Heart left ventricle (tissue), 16 donors: ENCODE measurements at regions not wholly inside any gene's neighbourhood (a gene's known extent, or its start where the extent isn't known, plus 50 kb on each side); places are given as distances from the start of the nearest gene placed in this dataset.

Experiments
- ATAC-seq, 4 donors: fragments of 200-7000 bp; cut with Tn5 transposase; one replicate each; pipeline ENCODE4 v1.9.1; 2020 to 2022; ENCODE audit warnings: moderate library complexity in 4 of 4, mild to moderate bottlenecking in 3 of 4, moderate number of reproducible peaks in 1 of 4
- DNase-seq, 5 donors: peaks; one replicate each; pipeline ENCODE4 v3.0.0-alpha.2; 2020
- H3K27ac ChIP-seq, 12 donors: fragments of 200-600 bp; sonication (generic) in 4 of 12; one replicate each; pipeline versions ENCODE4 v1.5.0 to v1.8.0; 2016 to 2022; ENCODE audit warnings: mild to moderate bottlenecking in 2 of 12
- H3K27me3 ChIP-seq, 9 donors: fragments of 200-600 bp; sonication (generic) in 2 of 9; one replicate each; pipeline versions ENCODE4 v1.5.1 to v1.8.0; 2016 to 2022; ENCODE audit warnings: mild to moderate bottlenecking in 3 of 9
- H3K36me3 ChIP-seq, 9 donors: fragments of 200-600 bp; sonication (generic) in 2 of 9; one replicate each; pipeline versions ENCODE4 v1.5.0 to v1.8.0; 2018 to 2022; ENCODE audit warnings: mild to moderate bottlenecking in 2 of 9
- H3K4me1 ChIP-seq, 12 donors: fragments of 200-600 bp; sonication (generic) in 4 of 12; one replicate each; pipeline versions ENCODE4 v1.5.0 to v1.8.0; 2016 to 2022; ENCODE audit warnings: mild to moderate bottlenecking in 3 of 12
- H3K4me3 ChIP-seq, 12 donors: fragments of 200-600 bp; sonication (generic) in 4 of 12; one replicate each; pipeline versions ENCODE4 v1.5.0 to v1.8.0; 2017 to 2022; ENCODE audit warnings: mild to moderate bottlenecking in 9 of 12, moderate library complexity in 4 of 12
- H3K9me3 ChIP-seq, 12 donors: fragments of 200-600 bp; sonication (generic) in 4 of 12; one replicate each; pipeline versions ENCODE4 v1.5.0 to v1.8.0; 2016 to 2022; ENCODE audit warnings: mild to moderate bottlenecking in 1 of 12
- CTCF ChIP-seq, 12 donors: fragments of 200-600 bp; sonication (generic) in 4 of 12; IDR thresholded peaks; one replicate each; pipeline versions ENCODE4 v1.5.0 to v1.8.0; 2018 to 2022; ENCODE audit warnings: antibody characterized with exemption in 12 of 12, mild to moderate bottlenecking in 5 of 12
- POLR2A ChIP-seq, 2 donors: fragments of 450-650 bp; IDR thresholded peaks; one replicate each; pipeline ENCODE4 v1.6.1; 2017; ENCODE audit warnings: antibody characterized with exemption in 2 of 2, mild to moderate bottlenecking in 2 of 2, moderate library complexity in 2 of 2
- WGBS, 4 donors: extraction: QIAGEN DNeasy Blood & Tissue Kit in 2 of 4; methylation state at CpG; one replicate each; pipeline versions ENCODE4 v1.1.5 to v1.1.7; 2013 to 2018; 5-methylcytosine and 5-hydroxymethylcytosine counted together
- intact Hi-C, 10 donors: fragments of 100-400 bp; cut with DNase I; formaldehyde crosslinking; loops; one replicate each; pipeline versions ENCODE4 v1.11.1 to v1.14.2; 2022
- donor health status: ischemic (EF 13 %, LVEDD 7.1; RV severe dilation, severe dysfunction).
- donor health status: healthy with polysubstance abuse.
- donor health status: DM: no; HTN: yes; CAD: no.
- donor health status: DM: no; HTN: no; CAD: no.
- donor health status: ischemic (EF 25% LVEDD 6.9; RV normal size, moderate dysfunction).
- donor health status: ischemic (EF 25% LVEDD 5.7; RV mildly dilated, moderate dysfunction).
- donor health status: healthy.
- donor health status: DM: yes; HTN: yes; CAD: no.
- donor health status: ischemic (EF 35%, LVEDD 5.7; RV mildly dilated, moderate dysfunction).
- donor health status: nonischemic (EF 11% LVEDD 7.7; RV severe dilation, severe dysfunction).
- donor health status: DM: yes; HTN: yes; CAD: no.
- donor health status: PGD.
- donor health status: ischemic (EF 29% LVEDD 5.4; RV normal size, mild dysfunction).
- donor health status: nonischemic (EF 23%, LVEDD 6.1; RV moderate dilation, normal function).

- H3K27ac ChIP-seq: no peak overlapping the region
- TF ChIP-seq POLR2A (IDR thresholded peaks at IDR 0.05) (no peak), CTCF (IDR thresholded peaks at IDR 0.05) (no peak)
- intact Hi-C loops: no loop called here
- DNase-seq (no peak), ATAC-seq (no peak)
- H3K4me3 ChIP-seq: no peak overlapping the region
- 70 to 77% (median 75%) methylated on average over 6 of the region's 6 CpGs for WGBS, 4 donors
- peaks cover 0 to 7% (median 0%) of the 10 kb centered on the region in 12 donors for H3K4me1 ChIP-seq
- no peaks in the 10 kb centered on the region for H3K36me3 ChIP-seq
- H3K27me3 ChIP-seq: peaks cover 0 to 29% (median 4%) of the 10 kb centered on the region in 9 donors
- H3K9me3 ChIP-seq: no peaks in the 10 kb centered on the region
Measured at GRCh38 chr6:40340957-40341356, 246.2 kb downstream of the LRFN2 start.

GRCh38 chr6:40340196-40340595 is 247.0 kb downstream of the LRFN2 start:
- H3K36me3 ChIP-seq: no peaks in the 10 kb centered on the region
- H3K27me3 ChIP-seq: peaks cover 0 to 37% (median 9%) of the 10 kb centered on the region in 9 donors
- ATAC-seq: no peak
- peaks cover 0 to under 1% (median 0%) of the 10 kb centered on the region in 12 donors for H3K4me1 ChIP-seq
- WGBS, 4 donors: 63 to 80% (median 74%) methylated on average over 8 of the region's 8 CpGs
- H3K27ac ChIP-seq: no peak overlapping the region
- H3K9me3 ChIP-seq: no peaks in the 10 kb centered on the region
- DNase-seq: no peak
- no peak overlapping the region for H3K4me3 ChIP-seq
- TF ChIP-seq CTCF (IDR thresholded peaks at IDR 0.05) (no peak), POLR2A (IDR thresholded peaks at IDR 0.05) (no peak)
- intact Hi-C loops: no loop called here

- 78 to 93% (median 85%) methylated on average over 7 of the region's 7 CpGs for WGBS, 4 donors
- H3K27ac ChIP-seq: no peak overlapping the region
- H3K36me3 ChIP-seq: no peaks in the 10 kb centered on the region
- no peak for ATAC-seq
- DNase-seq: no peak
- no peaks in the 10 kb centered on the region for H3K4me1 ChIP-seq
- no peak overlapping the region for H3K4me3 ChIP-seq
- intact Hi-C loops: no loop called here
- peaks cover 0 to 53% (median 9%) of the 10 kb centered on the region in 9 donors for H3K27me3 ChIP-seq
- no peaks in the 10 kb centered on the region for H3K9me3 ChIP-seq
- no peak for TF ChIP-seq POLR2A (IDR thresholded peaks at IDR 0.05)
- no peak for TF ChIP-seq CTCF (IDR thresholded peaks at IDR 0.05)
Measured at GRCh38 chr6:40338306-40338705, 248.9 kb downstream of the LRFN2 start.

- no peak overlapping the region for H3K4me3 ChIP-seq
- no peaks in the 10 kb centered on the region for H3K9me3 ChIP-seq
- H3K27me3 ChIP-seq: peaks cover 0 to 61% (median 11%) of the 10 kb centered on the region in 9 donors
- no peak overlapping the region for H3K27ac ChIP-seq
- DNase-seq (no peak), ATAC-seq (no peak)
- 76 to 91% (median 82%) methylated on average over 10 of the region's 10 CpGs for WGBS, 4 donors
- H3K4me1 ChIP-seq: no peaks in the 10 kb centered on the region
- no peaks in the 10 kb centered on the region for H3K36me3 ChIP-seq
- TF ChIP-seq CTCF (IDR thresholded peaks at IDR 0.05) (no peak), POLR2A (IDR thresholded peaks at IDR 0.05) (no peak)
- intact Hi-C loops: no loop called here
Measured at GRCh38 chr6:40336940-40337760, 250.0 kb downstream of the LRFN2 start.
